NB4 (cell line): ENCODE measurements at regions not wholly inside any gene's neighbourhood (a gene's known extent, or its start where the extent isn't known, plus 50 kb on each side); places are given as distances from the start of the nearest gene placed in this dataset.

Experiments
- CTCF ChIP-seq: IDR thresholded peaks from one replicate; pipeline ENCODE4 v1.5.1; 2012; ENCODE audit warnings: low read depth, low read length
- POLR2A ChIP-seq: IDR thresholded peaks from 2 replicates; pipeline ENCODE4 v1.6.1; 2011; ENCODE audit warnings: mild to moderate bottlenecking; ENCODE audit not compliant: insufficient read length; ENCODE audit errors: extremely low read depth

- TF ChIP-seq CTCF = no peak
- no peak for TF ChIP-seq POLR2A
Observed at GRCh38 chr7:34539003-34539402, 119.0 kb upstream of the NPSR1 start.
